T-helper 2 cell (primary cell): ENCODE measurements at regions not wholly inside any gene's neighbourhood (a gene's known extent, or its start where the extent isn't known, plus 50 kb on each side); places are given as distances from the start of the nearest gene placed in this dataset.
"Not testable (repeated sequence)": the region's sequence is repeated elsewhere in the genome, so short reads cannot be mapped to it uniquely, and the experiment has no call there.

Source experiments
- DNase-seq, 5 experiments: peaks; one replicate each; pipeline versions ENCODE4 v3.0.0 to v3.0.0-alpha.2; 2012 to 2022

DNA sequence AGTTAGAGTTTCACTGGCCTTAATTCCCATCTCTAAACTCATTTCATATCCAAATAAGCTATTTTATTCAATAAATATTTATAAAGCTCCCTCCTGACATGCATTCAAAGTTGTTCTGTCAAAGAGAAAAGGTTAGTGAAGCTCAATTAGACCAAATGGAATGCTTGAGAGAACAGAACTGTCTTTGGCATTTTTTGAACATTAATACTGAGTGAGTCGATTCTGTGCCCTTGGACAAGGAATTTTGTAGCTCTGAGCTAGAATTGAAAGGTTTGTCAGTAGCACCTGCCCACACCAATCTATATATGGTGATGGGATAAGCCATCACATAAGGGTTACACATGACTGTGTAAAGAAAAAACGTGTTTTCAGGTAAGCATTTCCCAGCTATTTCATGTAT lies 631.2 kb upstream of the CCNG1 start:
- DNase-seq = no peak

- DNase-seq = no peak
Observed at GRCh38 chr5:162811071-162811470, 626.3 kb upstream of the CCNG1 start.

- DNase-seq = no peak
Observed at GRCh38 chr5:162816816-162817215, 620.6 kb upstream of the CCNG1 start.

- no peak for DNase-seq
Observed at GRCh38 chr5:162817364-162817763, 620.0 kb upstream of the CCNG1 start.

DNA sequence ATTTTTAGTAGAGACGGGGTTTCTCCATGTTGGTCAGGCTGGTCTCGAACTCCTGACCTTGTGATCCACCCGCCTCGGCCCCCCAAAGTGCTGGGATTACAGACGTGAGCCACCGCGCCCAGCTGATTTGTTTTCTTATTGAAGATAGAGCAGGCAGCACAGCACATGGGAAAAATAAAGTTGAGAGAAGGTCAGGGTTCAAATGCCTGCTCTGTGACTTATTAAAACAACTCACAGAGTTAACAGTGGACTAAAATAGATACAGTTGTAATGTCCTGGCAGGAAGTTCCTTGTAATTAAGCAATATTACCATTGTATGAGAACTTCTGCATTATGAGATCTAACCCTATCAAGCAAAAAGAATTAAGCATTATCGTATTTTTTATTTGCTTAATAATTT lies 615.7 kb upstream of the CCNG1 start:
- not testable (repeated sequence) for DNase-seq

- DNase-seq = no peak
Observed at GRCh38 chr5:162824360-162824759, 613.0 kb upstream of the CCNG1 start.

DNA sequence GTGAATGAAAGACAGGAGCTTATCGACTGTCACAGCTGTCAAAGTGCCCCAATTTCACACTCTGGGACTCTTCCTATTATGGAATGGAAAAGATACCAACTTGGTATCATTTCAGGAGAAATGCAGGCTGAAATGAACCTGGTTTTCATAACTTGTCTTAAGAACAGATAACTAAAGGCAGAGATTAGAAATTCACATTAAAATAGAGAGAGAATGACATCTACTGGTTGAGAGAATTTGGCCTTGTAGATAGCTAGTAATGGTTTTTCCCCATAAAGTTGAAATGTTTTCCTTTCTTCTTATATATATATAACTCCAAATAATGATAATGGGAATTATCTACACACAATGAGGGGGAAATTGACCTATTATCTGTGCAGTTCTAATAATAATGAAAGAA lies 600.2 kb upstream of the CCNG1 start:
- DNase-seq = no peak

DNA sequence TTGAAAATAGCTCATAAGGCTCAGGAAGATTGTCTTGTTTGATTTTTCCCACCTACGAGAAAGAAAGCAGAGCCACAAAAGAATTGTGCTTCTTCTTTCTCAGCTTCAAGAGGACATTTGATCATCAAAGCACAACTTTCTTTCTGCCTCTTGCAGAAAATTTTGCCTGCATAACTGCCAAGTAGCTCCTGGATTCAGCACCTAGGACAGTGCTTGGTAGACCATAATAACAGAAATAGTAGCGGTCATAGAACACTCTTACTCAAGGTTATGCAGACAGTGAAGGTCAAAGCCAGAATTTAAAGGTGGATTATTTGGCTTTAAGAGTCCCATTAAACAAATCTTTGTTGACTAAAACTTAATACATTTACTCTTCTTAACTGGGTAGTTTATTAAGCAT lies 594.7 kb upstream of the CCNG1 start:
- no peak for DNase-seq

DNA sequence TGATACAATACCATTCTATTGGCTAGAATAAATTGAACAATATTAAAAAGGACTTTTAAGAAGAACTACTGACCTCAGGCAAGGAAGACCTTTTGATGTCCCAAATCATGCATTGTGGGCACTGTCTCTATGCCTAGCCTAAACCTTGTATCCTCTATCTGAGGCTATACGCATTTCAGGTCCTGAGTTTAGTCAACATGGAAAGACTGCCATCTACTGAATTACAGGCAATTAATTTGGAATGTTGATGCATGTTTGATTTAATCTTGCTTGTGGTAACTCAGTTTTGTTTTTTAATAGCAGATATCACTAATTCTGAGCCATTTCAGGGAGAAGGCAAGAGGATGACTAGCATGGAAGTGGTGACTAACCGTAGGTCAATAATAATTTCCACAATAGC lies 585.3 kb upstream of the CCNG1 start:
- DNase-seq = no peak

DNA sequence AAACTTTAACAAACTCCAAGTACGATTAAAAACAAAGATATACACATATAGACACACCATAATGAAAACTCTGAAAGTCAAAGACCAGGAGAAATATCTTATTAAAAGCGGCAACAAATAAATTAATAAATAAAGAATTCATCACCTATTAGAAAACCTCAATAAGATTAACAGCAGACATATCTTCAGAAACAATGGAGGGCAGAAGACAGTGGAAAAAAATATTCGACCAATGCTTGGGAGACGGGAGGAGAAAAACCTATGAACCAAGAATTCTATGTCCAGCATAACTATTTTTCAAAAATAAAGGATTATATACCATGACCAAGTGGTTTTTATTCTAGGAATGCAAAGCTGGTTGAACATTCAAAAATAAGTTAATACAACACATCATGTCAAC lies 578.6 kb upstream of the CCNG1 start:
- no peak for DNase-seq

GRCh38 chr5:162870966-162871365 lies 566.4 kb upstream of the CCNG1 start:
- DNase-seq = no peak

DNA sequence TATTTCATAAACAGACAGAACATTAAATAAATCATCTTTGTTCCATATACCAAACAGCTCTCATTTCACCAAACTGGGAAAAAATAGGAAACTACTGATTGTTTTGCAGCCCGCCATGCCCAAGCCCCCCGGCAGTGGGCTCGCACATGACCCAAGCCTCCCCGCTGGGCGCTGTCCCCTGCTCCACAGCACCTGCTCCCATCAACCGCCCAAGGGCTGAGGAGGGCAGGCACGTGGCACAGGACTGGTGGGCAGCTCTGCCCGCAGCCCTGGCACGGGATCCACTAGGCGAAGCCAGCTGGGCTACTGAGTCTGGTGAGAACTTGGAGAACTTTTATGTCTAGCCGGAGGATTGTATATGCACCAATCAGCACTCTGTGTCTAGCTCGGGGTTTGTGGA lies 554.8 kb upstream of the CCNG1 start:
- DNase-seq = no peak

GRCh38 chr5:162886717-162887116 lies 550.7 kb upstream of the CCNG1 start:
- no peak for DNase-seq

DNA sequence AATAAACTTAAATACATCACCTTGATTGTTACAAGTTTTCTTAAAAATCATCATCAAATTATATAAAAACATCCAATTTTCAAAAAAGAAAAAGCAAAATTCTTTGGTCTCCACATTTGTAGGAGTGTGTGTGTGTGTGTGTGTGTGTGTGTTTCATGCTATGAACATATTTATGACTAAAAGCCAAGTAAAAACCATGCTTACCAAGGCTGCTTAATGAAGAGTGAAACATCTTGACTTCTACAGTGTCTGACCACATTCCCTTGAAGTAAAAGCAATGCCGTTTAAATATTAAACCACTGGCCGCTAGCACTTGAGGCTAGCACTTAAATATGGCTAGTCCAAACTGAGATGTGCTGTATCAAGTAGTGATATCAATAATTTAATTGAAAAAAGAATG lies 549.1 kb upstream of the CCNG1 start:
- no peak for DNase-seq

- no peak for DNase-seq
Observed at GRCh38 chr5:162911873-162912272, 525.5 kb upstream of the CCNG1 start.

DNA sequence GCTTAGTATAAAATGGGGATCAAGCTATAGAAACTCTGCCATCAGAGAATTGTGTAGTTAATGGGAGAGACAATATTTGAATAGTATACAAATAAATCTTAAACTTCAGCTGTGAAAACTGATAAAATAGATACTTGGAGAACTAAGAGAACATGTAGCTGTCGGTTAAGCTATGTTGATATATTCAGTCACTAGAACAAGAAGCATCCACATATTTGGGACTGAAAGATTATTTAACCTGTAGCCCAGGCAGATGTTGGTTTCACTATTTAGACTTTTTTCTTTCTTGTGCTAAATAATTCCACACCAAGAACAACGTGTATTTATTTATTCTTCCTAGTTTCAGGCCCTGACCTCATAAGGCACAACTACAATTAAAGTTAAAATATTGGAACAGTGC lies 521.0 kb upstream of the CCNG1 start:
- DNase-seq = no peak

DNA sequence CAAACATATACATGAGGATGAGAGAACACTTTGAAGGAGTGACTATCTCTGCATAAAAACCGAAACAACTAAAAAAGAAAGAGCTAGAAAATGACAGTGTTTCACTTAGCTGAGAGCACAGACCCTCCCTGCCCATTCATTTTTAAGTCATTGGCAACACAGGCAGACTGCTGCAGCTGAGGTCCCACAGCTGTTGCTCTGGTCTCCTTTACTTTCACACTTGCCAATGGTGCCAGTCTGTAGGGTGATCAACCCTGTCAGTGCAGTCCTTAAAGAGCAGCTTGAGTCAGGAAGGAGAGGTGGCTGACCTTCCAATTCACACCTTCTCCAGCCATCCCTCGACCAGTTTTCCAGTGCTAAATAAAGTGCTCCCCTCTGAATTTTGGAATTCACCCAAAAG lies 508.3 kb upstream of the CCNG1 start:
- no peak for DNase-seq

DNA sequence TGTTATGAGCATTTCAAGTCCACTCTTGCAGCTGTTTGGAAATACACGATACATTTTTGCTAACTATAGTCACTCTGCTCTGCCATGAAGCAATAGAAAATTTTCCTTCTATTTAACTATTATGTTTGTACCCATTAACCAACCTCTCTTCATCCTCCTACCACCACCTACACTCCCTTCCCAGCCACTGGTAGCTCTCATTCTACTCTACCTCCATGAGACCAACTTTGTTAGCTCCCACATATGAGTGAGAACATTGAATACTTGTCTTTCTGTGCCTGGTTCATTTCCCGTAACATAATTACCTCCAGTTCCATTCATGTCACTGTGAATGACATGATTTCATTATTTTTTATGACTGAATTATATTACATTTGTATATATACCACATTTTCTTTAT lies 505.9 kb upstream of the CCNG1 start:
- DNase-seq = no peak

GRCh38 chr5:162939991-162940390 lies 497.4 kb upstream of the CCNG1 start:
- no peak for DNase-seq

DNA sequence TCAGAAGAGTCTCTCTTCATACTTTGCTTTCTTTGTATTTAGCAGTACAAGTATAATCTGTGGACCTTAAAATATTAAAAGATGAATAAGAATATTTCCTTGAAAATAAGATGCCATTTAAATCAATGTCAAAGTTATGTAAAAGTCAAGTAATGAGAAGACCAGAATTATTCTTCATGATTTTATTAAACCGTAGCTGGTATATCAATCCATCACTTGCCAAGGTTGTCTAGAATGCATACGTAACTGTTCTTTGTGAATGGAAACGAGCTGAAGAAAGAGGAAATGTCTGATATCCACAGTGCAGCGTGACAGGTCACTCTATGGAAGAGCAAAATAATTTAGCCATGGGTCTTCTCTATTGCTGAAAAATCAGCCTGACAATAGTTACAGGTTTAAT lies 488.7 kb upstream of the CCNG1 start:
- DNase-seq = no peak

- DNase-seq = no peak
Observed at GRCh38 chr5:162956570-162956969, 480.8 kb upstream of the CCNG1 start.

DNA sequence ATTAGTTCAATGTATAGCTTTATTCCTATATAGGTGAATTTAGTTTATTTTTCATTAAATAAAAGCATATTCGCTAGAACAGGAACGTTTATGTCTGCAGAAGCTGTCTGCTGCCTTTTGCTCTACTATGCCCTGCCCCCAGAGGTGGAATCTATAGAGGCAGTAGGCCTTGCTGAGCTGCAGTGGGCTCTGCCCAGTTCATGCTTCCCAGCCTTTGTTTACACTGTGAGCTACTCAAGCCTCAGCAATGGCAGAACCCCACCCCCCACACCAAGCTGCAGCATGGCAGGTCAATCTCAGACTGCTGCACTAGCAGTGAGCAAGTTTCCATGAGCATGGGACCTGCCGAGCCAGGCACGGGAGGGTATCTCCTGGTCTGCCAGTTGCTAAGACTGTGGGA lies 473.3 kb upstream of the CCNG1 start:
- not testable (repeated sequence) for DNase-seq

DNA sequence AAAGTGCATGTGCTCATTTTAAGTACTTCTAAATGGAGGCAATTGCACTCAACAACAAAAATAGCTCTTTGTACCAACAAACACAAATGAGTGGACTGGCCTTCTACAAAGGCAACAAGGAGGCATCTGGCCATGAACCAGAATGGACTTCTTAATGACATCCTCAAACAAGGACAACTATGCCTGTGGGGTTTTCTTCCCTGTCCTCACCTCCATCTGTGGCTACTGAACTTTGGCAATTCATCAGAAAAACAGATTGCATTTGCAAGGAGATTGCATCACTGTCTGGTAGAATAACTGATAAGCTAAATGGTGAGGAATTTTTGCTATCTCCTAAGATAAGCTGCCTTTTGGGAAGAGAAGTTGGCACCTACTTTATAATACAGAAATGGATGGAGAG lies 447.3 kb upstream of the CCNG1 start:
- no peak for DNase-seq

DNA sequence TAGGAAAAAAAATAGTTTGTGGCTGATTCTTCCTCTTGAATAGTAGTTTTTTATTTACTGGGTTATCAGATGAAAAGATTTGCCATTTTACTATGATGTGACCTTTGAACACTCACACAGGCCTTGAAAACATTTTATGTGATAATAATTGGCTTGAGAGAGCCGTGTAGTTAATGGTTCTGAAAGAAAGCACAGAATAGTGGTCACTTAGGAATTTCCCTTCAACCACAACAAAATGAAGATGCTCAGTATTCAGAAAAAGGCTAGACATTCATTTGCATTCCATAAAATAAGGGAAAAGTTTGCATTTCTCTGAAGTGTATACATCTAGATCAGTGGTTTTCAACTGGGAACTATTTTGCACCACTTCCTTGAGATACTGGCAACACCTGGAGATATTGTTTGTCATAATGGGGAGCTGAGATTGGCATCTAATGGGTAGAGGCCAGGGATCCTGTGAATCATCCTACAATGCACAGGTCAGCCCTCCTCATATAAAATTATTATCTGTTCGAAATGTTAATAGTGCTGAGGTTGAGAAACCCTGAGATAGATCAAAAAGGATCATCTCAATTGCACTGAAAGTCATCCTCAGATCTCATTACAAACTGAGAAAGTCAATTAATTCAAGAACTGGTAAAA lies 446.4 kb upstream of the CCNG1 start:
- DNase-seq = no peak

DNA sequence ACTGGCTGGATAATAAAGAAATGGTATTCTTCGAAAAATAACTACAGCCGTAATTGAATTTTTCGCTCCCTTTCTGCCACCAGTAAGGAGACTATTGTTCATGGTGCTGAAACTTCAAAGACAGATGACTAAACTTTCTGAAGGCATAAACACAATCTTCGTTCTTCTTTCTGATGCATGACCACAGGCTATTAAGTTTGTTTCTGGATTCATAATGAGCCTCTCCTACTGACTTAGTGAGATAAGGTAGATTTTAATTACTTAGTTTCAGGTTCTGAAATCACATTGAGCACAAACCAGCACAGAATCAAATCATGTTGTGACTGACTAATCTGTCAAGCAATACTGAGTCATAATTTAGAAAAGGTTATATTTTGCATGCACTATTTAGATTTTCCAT lies 441.8 kb upstream of the CCNG1 start:
- no peak for DNase-seq

GRCh38 chr5:162996053-162996452 lies 441.3 kb upstream of the CCNG1 start:
- no peak for DNase-seq
